NB4 (cell line): ENCODE measurements at regions not wholly inside any gene's neighbourhood (a gene's known extent, or its start where the extent isn't known, plus 50 kb on each side); places are given as distances from the start of the nearest gene placed in this dataset.

Experiments
- POLR2A ChIP-seq: IDR thresholded peaks from 2 replicates; pipeline ENCODE4 v1.6.1; 2011; ENCODE audit warnings: mild to moderate bottlenecking; ENCODE audit not compliant: insufficient read length; ENCODE audit errors: extremely low read depth
- TF ChIP-seq, protein P1 (sequence below): IDR thresholded peaks from one replicate; pipeline ENCODE4 v1.5.1; 2012; ENCODE audit warnings: low read depth, low read length
- TF ChIP-seq, protein P2 (sequence below): IDR thresholded peaks from 2 replicates; pipeline ENCODE4 v1.6.1; 2011; ENCODE audit warnings: low read depth, low read length

DNA sequence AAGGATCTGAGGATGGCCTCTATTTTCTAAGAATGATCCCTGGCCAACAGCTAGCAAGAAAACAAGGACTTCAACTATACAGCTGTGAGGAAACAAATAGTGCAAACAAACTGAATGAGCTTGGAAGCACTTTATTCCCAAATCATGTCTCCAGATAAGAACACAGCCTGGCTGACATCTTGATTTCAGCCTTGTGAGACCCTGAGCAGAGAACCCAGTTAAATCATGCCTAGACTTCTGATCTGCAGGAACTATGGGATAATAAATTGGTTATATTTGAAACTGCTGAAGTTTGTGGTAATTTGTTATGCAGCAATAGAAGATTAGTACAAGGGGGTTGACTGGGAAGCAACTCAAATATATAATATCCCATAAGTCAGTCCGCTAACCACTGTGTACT is 183.9 kb upstream of the BMP4 start:
- TF ChIP-seq POLR2A, result no peak
- TF ChIP-seq, protein P1, sequence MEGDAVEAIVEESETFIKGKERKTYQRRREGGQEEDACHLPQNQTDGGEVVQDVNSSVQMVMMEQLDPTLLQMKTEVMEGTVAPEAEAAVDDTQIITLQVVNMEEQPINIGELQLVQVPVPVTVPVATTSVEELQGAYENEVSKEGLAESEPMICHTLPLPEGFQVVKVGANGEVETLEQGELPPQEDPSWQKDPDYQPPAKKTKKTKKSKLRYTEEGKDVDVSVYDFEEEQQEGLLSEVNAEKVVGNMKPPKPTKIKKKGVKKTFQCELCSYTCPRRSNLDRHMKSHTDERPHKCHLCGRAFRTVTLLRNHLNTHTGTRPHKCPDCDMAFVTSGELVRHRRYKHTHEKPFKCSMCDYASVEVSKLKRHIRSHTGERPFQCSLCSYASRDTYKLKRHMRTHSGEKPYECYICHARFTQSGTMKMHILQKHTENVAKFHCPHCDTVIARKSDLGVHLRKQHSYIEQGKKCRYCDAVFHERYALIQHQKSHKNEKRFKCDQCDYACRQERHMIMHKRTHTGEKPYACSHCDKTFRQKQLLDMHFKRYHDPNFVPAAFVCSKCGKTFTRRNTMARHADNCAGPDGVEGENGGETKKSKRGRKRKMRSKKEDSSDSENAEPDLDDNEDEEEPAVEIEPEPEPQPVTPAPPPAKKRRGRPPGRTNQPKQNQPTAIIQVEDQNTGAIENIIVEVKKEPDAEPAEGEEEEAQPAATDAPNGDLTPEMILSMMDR, result no peak
- TF ChIP-seq, protein P2, sequence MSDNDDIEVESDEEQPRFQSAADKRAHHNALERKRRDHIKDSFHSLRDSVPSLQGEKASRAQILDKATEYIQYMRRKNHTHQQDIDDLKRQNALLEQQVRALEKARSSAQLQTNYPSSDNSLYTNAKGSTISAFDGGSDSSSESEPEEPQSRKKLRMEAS, result no peak
